HEK293T (cell line): ENCODE measurements at regions not wholly inside any gene's neighbourhood (a gene's known extent, or its start where the extent isn't known, plus 50 kb on each side); places are given as distances from the start of the nearest gene placed in this dataset.

Experiments used
- ARNT ChIP-seq: fragments of 450-650 bp; IDR thresholded peaks from 2 replicates; pipeline ENCODE4 v1.6.1; 2017; ENCODE audit warnings: mild to moderate bottlenecking
- FOXA1 ChIP-seq: fragments of 450-650 bp; IDR thresholded peaks from 2 replicates; pipeline ENCODE4 v1.6.1; 2016; ENCODE audit warnings: mild to moderate bottlenecking
- FOXK2 ChIP-seq: fragments of 450-650 bp; IDR thresholded peaks from 2 replicates; pipeline ENCODE4 v1.6.1; 2016; ENCODE audit warnings: mild to moderate bottlenecking
- FOXM1 ChIP-seq: fragments of 450-650 bp; IDR thresholded peaks from 2 replicates; pipeline ENCODE4 v1.6.1; 2017; ENCODE audit warnings: mild to moderate bottlenecking, borderline replicate concordance
- HDGF ChIP-seq: fragments of 450-650 bp; IDR thresholded peaks from 2 replicates; pipeline ENCODE4 v1.6.1; 2017; ENCODE audit warnings: antibody characterized with exemption, borderline replicate concordance
- LEF1 ChIP-seq: fragments of 450-650 bp; IDR thresholded peaks from 2 replicates; pipeline ENCODE4 v1.6.1; 2017; ENCODE audit warnings: mild to moderate bottlenecking, borderline replicate concordance
- PKNOX1 ChIP-seq: fragments of 450-650 bp; IDR thresholded peaks from 2 replicates; pipeline ENCODE4 v1.6.1; 2016
- SP1 ChIP-seq: fragments of 450-650 bp; IDR thresholded peaks from 2 replicates; pipeline ENCODE4 v1.6.1; 2017
- SUZ12 ChIP-seq: fragments of 450-650 bp; IDR thresholded peaks from 2 replicates; pipeline ENCODE4 v1.6.1; 2016; ENCODE audit warnings: mild to moderate bottlenecking
- ZNF384 ChIP-seq: fragments of 450-650 bp; IDR thresholded peaks from 2 replicates; pipeline ENCODE4 v1.6.1; 2016

- TF ChIP-seq FOXA1 (no peak), SUZ12 (no peak), HDGF (no peak), SP1 (no peak), PKNOX1 (no peak), FOXK2 (no peak), ZNF384 (no peak), FOXM1 (no peak), LEF1 (no peak), ARNT (no peak)
These were observed 245.3 kb upstream of the UFL1 start for GRCh38 chr6:96276305-96276704.
